HG02973 (cell line): ENCODE measurements at regions not wholly inside any gene's neighbourhood (a gene's known extent, or its start where the extent isn't known, plus 50 kb on each side); places are given as distances from the start of the nearest gene placed in this dataset.
"Not testable (repeated sequence)": the region's sequence is repeated elsewhere in the genome, so short reads cannot be mapped to it uniquely, and the experiment has no call there.

Experiments
- ATAC-seq: cut with Tn5 transposase; IDR thresholded peaks from one replicate; pipeline ENCODE4 v1.9.1; 2021; ENCODE audit warnings: moderate library complexity; ENCODE audit not compliant: unreplicated experiment

- ATAC-seq, result no peak
Observed at GRCh38 chr6:11891547-11891946, 112.9 kb upstream of the ADTRP start.

GRCh38 chr6:11890849-11891248, 112.2 kb upstream of the ADTRP start:
- no peak for ATAC-seq

- no peak for ATAC-seq
Observed at GRCh38 chr6:11890209-11890608, 111.6 kb upstream of the ADTRP start.

- ATAC-seq, result no peak
Observed at GRCh38 chr6:11889572-11889971, 111.0 kb upstream of the ADTRP start.

GRCh38 chr6:11888727-11889126, 110.1 kb upstream of the ADTRP start:
- no peak for ATAC-seq

GRCh38 chr6:11885159-11885558, 106.6 kb upstream of the ADTRP start:
- ATAC-seq, result no peak

- ATAC-seq, result not testable (repeated sequence)
Observed at GRCh38 chr6:11883471-11883870, 104.9 kb upstream of the ADTRP start.

GRCh38 chr6:11880156-11880555, 101.6 kb upstream of the ADTRP start:
- ATAC-seq, result not testable (repeated sequence)

- no peak for ATAC-seq
Observed at GRCh38 chr6:11878735-11879134, 100.1 kb upstream of the ADTRP start.

GRCh38 chr6:11878029-11878428, 99.4 kb upstream of the ADTRP start:
- ATAC-seq, result no peak

- ATAC-seq, result peak; percentile 74
Observed at GRCh38 chr6:11876934-11877433, 98.4 kb upstream of the ADTRP start.

GRCh38 chr6:11875325-11876109, 96.9 kb upstream of the ADTRP start:
- ATAC-seq, result no peak

- ATAC-seq, result no peak
Observed at GRCh38 chr6:11869672-11870340, 91.2 kb upstream of the ADTRP start.

- no peak for ATAC-seq
Observed at GRCh38 chr6:11868392-11868791, 89.8 kb upstream of the ADTRP start.

- ATAC-seq, result no peak
Observed at GRCh38 chr6:11865680-11866300, 87.2 kb upstream of the ADTRP start.

- no peak for ATAC-seq
Observed at GRCh38 chr6:11858439-11858838, 79.8 kb upstream of the ADTRP start.

- no peak for ATAC-seq
Observed at GRCh38 chr6:11855743-11856142, 77.1 kb upstream of the ADTRP start.

- no peak for ATAC-seq
Observed at GRCh38 chr6:11854408-11855165, 76.0 kb upstream of the ADTRP start.

- no peak for ATAC-seq
Observed at GRCh38 chr6:11853678-11854407, 75.2 kb upstream of the ADTRP start.

GRCh38 chr6:11852061-11852651, 73.6 kb upstream of the ADTRP start:
- no peak for ATAC-seq
